ENCODE measurements at regions not wholly inside any gene's neighbourhood (a gene's known extent, or its start where the extent isn't known, plus 50 kb on each side); places are given as distances from the start of the nearest gene placed in this dataset.
A peak's percentile ranks its signal among the peaks of the same experiment; 100 is the strongest.

GRCh38 chr6:113739041-113739655 lies 118.0 kb upstream of the MARCKS start:
- no peak overlapping the region for H4K8ac ChIP-seq (ENCODE audit: low read length)
- no peak for DNase-seq
- H3K4me2 ChIP-seq (ENCODE audit: low read length, poor library complexity, severe bottlenecking), result no peak overlapping the region
- no peak overlapping the region for H3K4me3 ChIP-seq (ENCODE audit: insufficient read depth in 1 of 2, low read depth in 1 of 2, low read length in 2 of 2)
- no peak overlapping the region for H2BK120ac ChIP-seq (ENCODE audit: low read depth, low read length)
- no peaks in the 10 kb centered on the region for H3K79me1 ChIP-seq (replicated peaks; ENCODE audit: low read length, poor library complexity, severe bottlenecking)
- H3K9me3 ChIP-seq (ENCODE audit: control insufficient read depth, low read length), result no peaks in the 10 kb centered on the region
- H3K27ac ChIP-seq (ENCODE audit: low read length, poor library complexity, severe bottlenecking), result no peak overlapping the region
- no peak overlapping the region for H2AK5ac ChIP-seq (ENCODE audit: low read length, severe bottlenecking)
- 94% methylated on average over 4 of the region's 4 CpGs for WGBS
- no peak overlapping the region for H3K9ac ChIP-seq (ENCODE audit: low read length)
- H3K36me3 ChIP-seq (ENCODE audit: control insufficient read depth in 1 of 2, insufficient read depth in 2 of 2, low read depth in 1 of 2, low read length in 2 of 2), result no peaks in the 10 kb centered on the region
- H2BK5ac ChIP-seq (ENCODE audit: low read depth, low read length, poor library complexity, severe bottlenecking), result no peak overlapping the region
- no peaks in the 10 kb centered on the region for H3K27me3 ChIP-seq (ENCODE audit: control insufficient read depth in 1 of 2, insufficient read depth in 1 of 2, low read length in 2 of 2)
- no peak overlapping the region for H4K91ac ChIP-seq (ENCODE audit: low read length)
- no peak overlapping the region for H2AFZ ChIP-seq (ENCODE audit: low read depth, low read length)
- no peak overlapping the region for H3K18ac ChIP-seq (ENCODE audit: low read depth in 1 of 2, low read length in 2 of 2)
- no peak overlapping the region for H2BK12ac ChIP-seq (ENCODE audit: low read length in 2 of 2)
- no peaks in the 10 kb centered on the region for H3K4me1 ChIP-seq (ENCODE audit: control insufficient read depth, insufficient read depth, low read depth, low read length)
- no peak overlapping the region for H2BK15ac ChIP-seq (ENCODE audit: low read depth, poor library complexity, severe bottlenecking)
- H3K14ac ChIP-seq (ENCODE audit: low read length in 2 of 2), result no peak overlapping the region
- H3K4ac ChIP-seq (ENCODE audit: low read depth in 1 of 2, low read length in 2 of 2), result no peak overlapping the region
- H3K23ac ChIP-seq (ENCODE audit: low read length in 2 of 2), result no peak overlapping the region

DNA sequence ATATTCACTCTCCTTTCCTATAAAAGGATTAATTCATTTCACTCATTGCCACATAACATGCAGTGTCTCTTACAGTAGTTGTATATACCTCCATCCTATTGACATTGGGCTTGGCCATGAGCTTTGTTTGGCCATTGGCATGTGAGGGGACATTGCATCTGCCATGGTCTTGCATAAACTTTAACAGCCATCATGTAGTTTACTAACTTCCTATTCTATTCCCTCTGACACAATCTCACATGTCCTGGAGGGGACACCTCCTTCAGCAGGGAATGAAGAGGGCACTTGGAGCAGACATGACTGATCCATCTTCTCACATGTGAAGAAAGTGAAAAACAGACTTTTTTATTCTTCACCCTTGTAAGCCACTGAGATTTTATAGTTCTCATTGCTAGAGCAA lies 115.5 kb upstream of the MARCKS start:
- Histone ChIP-seq H2BK15ac (ENCODE audit: low read depth, poor library complexity, severe bottlenecking) (no peak overlapping the region), H3K9ac (ENCODE audit: low read length) (no peak overlapping the region), H2BK120ac (ENCODE audit: low read depth, low read length) (no peak overlapping the region), H3K9me3 (ENCODE audit: control insufficient read depth, low read length) (no peaks in the 10 kb centered on the region), H3K14ac (ENCODE audit: low read length in 2 of 2) (no peak overlapping the region), H3K4me1 (ENCODE audit: control insufficient read depth, insufficient read depth, low read depth, low read length) (no peaks in the 10 kb centered on the region), H3K4ac (ENCODE audit: low read depth in 1 of 2, low read length in 2 of 2) (peak overlapping the region in 1 of 2 experiments; percentile 67), H2BK5ac (ENCODE audit: low read depth, low read length, poor library complexity, severe bottlenecking) (no peak overlapping the region), H4K8ac (ENCODE audit: low read length) (no peak overlapping the region), H2BK12ac (ENCODE audit: low read length in 2 of 2) (peak overlapping the region in 1 of 2 experiments; percentile 42), H3K27me3 (ENCODE audit: control insufficient read depth in 1 of 2, insufficient read depth in 1 of 2, low read length in 2 of 2) (no peaks in the 10 kb centered on the region), H3K4me2 (ENCODE audit: low read length, poor library complexity, severe bottlenecking) (no peak overlapping the region), H2AFZ (ENCODE audit: low read depth, low read length) (no peak overlapping the region), H3K79me1 (replicated peaks; ENCODE audit: low read length, poor library complexity, severe bottlenecking) (no peaks in the 10 kb centered on the region), H3K4me3 (ENCODE audit: insufficient read depth in 1 of 2, low read depth in 1 of 2, low read length in 2 of 2) (no peak overlapping the region), H4K91ac (ENCODE audit: low read length) (no peak overlapping the region), H2AK5ac (ENCODE audit: low read length, severe bottlenecking) (no peak overlapping the region), H3K27ac (ENCODE audit: low read length, poor library complexity, severe bottlenecking) (no peak overlapping the region), H3K18ac (ENCODE audit: low read depth in 1 of 2, low read length in 2 of 2) (no peak overlapping the region), H3K23ac (ENCODE audit: low read length in 2 of 2) (no peak overlapping the region), H3K36me3 (ENCODE audit: control insufficient read depth in 1 of 2, insufficient read depth in 2 of 2, low read depth in 1 of 2, low read length in 2 of 2) (no peaks in the 10 kb centered on the region)
- no peak for DNase-seq

- Histone ChIP-seq H2BK12ac (ENCODE audit: low read length in 2 of 2) (no peak overlapping the region), H3K27ac (ENCODE audit: low read length, poor library complexity, severe bottlenecking) (no peak overlapping the region), H3K4me1 (ENCODE audit: control insufficient read depth, insufficient read depth, low read depth, low read length) (no peaks in the 10 kb centered on the region), H3K4ac (ENCODE audit: low read depth in 1 of 2, low read length in 2 of 2) (no peak overlapping the region), H3K4me3 (ENCODE audit: insufficient read depth in 1 of 2, low read depth in 1 of 2, low read length in 2 of 2) (no peak overlapping the region), H3K9ac (ENCODE audit: low read length) (no peak overlapping the region), H2AK5ac (ENCODE audit: low read length, severe bottlenecking) (no peak overlapping the region), H2BK120ac (ENCODE audit: low read depth, low read length) (no peak overlapping the region), H3K27me3 (ENCODE audit: control insufficient read depth in 1 of 2, insufficient read depth in 1 of 2, low read length in 2 of 2) (no peaks in the 10 kb centered on the region), H3K79me1 (replicated peaks; ENCODE audit: low read length, poor library complexity, severe bottlenecking) (no peaks in the 10 kb centered on the region), H3K14ac (ENCODE audit: low read length in 2 of 2) (no peak overlapping the region), H2AFZ (ENCODE audit: low read depth, low read length) (no peak overlapping the region), H2BK15ac (ENCODE audit: low read depth, poor library complexity, severe bottlenecking) (no peak overlapping the region), H2BK5ac (ENCODE audit: low read depth, low read length, poor library complexity, severe bottlenecking) (no peak overlapping the region), H4K91ac (ENCODE audit: low read length) (no peak overlapping the region), H3K4me2 (ENCODE audit: low read length, poor library complexity, severe bottlenecking) (no peak overlapping the region), H3K23ac (ENCODE audit: low read length in 2 of 2) (no peak overlapping the region), H4K8ac (ENCODE audit: low read length) (no peak overlapping the region), H3K36me3 (ENCODE audit: control insufficient read depth in 1 of 2, insufficient read depth in 2 of 2, low read depth in 1 of 2, low read length in 2 of 2) (no peaks in the 10 kb centered on the region), H3K9me3 (ENCODE audit: control insufficient read depth, low read length) (no peaks in the 10 kb centered on the region), H3K18ac (ENCODE audit: low read depth in 1 of 2, low read length in 2 of 2) (no peak overlapping the region)
- peak; percentile 36 for DNase-seq
- 78% methylated on average over 4 of the region's 4 CpGs for WGBS
These were observed 114.8 kb upstream of the MARCKS start for GRCh38 chr6:113742342-113742741.

DNA sequence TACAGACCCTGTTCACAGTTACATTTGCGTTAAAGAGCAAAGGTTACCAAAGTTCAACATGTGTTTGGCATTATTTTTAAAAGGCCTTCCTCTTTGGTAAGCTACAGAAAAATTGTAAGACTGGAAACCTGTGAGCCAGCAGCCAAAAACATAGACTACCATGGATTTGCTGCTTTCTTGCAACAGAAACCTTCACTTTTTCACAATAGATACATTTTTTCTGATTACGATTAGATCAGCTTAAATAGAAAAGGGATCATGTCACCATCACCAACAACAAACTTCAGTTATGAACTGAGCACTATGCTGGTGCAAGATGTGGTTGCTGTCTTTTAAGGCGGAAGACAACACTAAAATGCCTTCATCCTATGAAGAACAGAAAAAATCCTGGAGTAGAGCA lies 112.3 kb upstream of the MARCKS start:
- Histone ChIP-seq H3K4ac (ENCODE audit: low read depth in 1 of 2, low read length in 2 of 2) (no peak overlapping the region), H2BK120ac (ENCODE audit: low read depth, low read length) (no peak overlapping the region), H3K27me3 (ENCODE audit: control insufficient read depth in 1 of 2, insufficient read depth in 1 of 2, low read length in 2 of 2) (no peaks in the 10 kb centered on the region), H4K91ac (ENCODE audit: low read length) (no peak overlapping the region), H3K14ac (ENCODE audit: low read length in 2 of 2) (no peak overlapping the region), H2AFZ (ENCODE audit: low read depth, low read length) (no peak overlapping the region), H3K4me1 (ENCODE audit: control insufficient read depth, insufficient read depth, low read depth, low read length) (no peaks in the 10 kb centered on the region), H3K9me3 (ENCODE audit: control insufficient read depth, low read length) (no peaks in the 10 kb centered on the region), H2BK5ac (ENCODE audit: low read depth, low read length, poor library complexity, severe bottlenecking) (no peak overlapping the region), H3K4me2 (ENCODE audit: low read length, poor library complexity, severe bottlenecking) (no peak overlapping the region), H2AK5ac (ENCODE audit: low read length, severe bottlenecking) (no peak overlapping the region), H3K9ac (ENCODE audit: low read length) (no peak overlapping the region), H3K23ac (ENCODE audit: low read length in 2 of 2) (no peak overlapping the region), H2BK15ac (ENCODE audit: low read depth, poor library complexity, severe bottlenecking) (no peak overlapping the region), H3K4me3 (ENCODE audit: insufficient read depth in 1 of 2, low read depth in 1 of 2, low read length in 2 of 2) (no peak overlapping the region), H4K8ac (ENCODE audit: low read length) (no peak overlapping the region), H3K18ac (ENCODE audit: low read depth in 1 of 2, low read length in 2 of 2) (no peak overlapping the region), H2BK12ac (ENCODE audit: low read length in 2 of 2) (no peak overlapping the region), H3K27ac (ENCODE audit: low read length, poor library complexity, severe bottlenecking) (no peak overlapping the region), H3K79me1 (replicated peaks; ENCODE audit: low read length, poor library complexity, severe bottlenecking) (no peaks in the 10 kb centered on the region), H3K36me3 (ENCODE audit: control insufficient read depth in 1 of 2, insufficient read depth in 2 of 2, low read depth in 1 of 2, low read length in 2 of 2) (no peaks in the 10 kb centered on the region)
- 75% methylated on average over 2 of the region's 3 CpGs for WGBS
- DNase-seq, result no peak

Data from mesenchymal stem cell (in vitro differentiated cells and primary cell).